HEK293 (cell line): ENCODE measurements at regions not wholly inside any gene's neighbourhood (a gene's known extent, or its start where the extent isn't known, plus 50 kb on each side); places are given as distances from the start of the nearest gene placed in this dataset.

ENCODE experiments used
- SCRT2 ChIP-seq: fragments of 450-650 bp; formaldehyde crosslinking; IDR thresholded peaks from 2 replicates; pipeline ENCODE4 v1.5.1; 2016; ENCODE audit warnings: missing biosample characterization, missing genetic modification characterization
- ZNF174 ChIP-seq: fragments of 450-650 bp; formaldehyde crosslinking; IDR thresholded peaks from 2 replicates; pipeline ENCODE4 v1.5.0; 2017; ENCODE audit warnings: missing biosample characterization, mild to moderate bottlenecking, missing genetic modification characterization
- ZNF175 ChIP-seq: fragments of 450-650 bp; formaldehyde crosslinking; IDR thresholded peaks from 2 replicates; pipeline ENCODE4 v1.5.1; 2016; ENCODE audit warnings: missing biosample characterization, missing genetic modification characterization
- ZNF223 ChIP-seq: fragments of 450-650 bp; formaldehyde crosslinking; IDR thresholded peaks from 2 replicates; pipeline ENCODE4 v1.5.1; 2016; ENCODE audit warnings: missing biosample characterization, missing genetic modification characterization
- ZNF24 ChIP-seq: fragments of 450-650 bp; formaldehyde crosslinking; IDR thresholded peaks from 2 replicates; pipeline ENCODE4 v1.5.1; 2016; ENCODE audit warnings: missing biosample characterization, missing genetic modification characterization
- ZNF501 ChIP-seq: fragments of 450-650 bp; formaldehyde crosslinking; IDR thresholded peaks from 2 replicates; pipeline ENCODE4 v1.5.1; 2016; ENCODE audit warnings: missing biosample characterization, missing genetic modification characterization
- ZNF555 ChIP-seq: fragments of 450-650 bp; formaldehyde crosslinking; conservative IDR thresholded peaks from 2 replicates; pipeline ENCODE4 v1.5.1; 2017; ENCODE audit warnings: missing biosample characterization, mild to moderate bottlenecking, missing genetic modification characterization, inconsistent platforms
- ZNF701 ChIP-seq: fragments of 450-650 bp; formaldehyde crosslinking; IDR thresholded peaks from 2 replicates; pipeline ENCODE4 v1.5.1; 2016; ENCODE audit warnings: missing biosample characterization, missing genetic modification characterization
- TF ChIP-seq, protein P1 (sequence below): fragments of 450-650 bp; formaldehyde crosslinking; IDR thresholded peaks from 2 replicates; pipeline ENCODE4 v1.5.1; 2016; ENCODE audit warnings: missing biosample characterization, missing genetic modification characterization
- TF ChIP-seq, protein P2 (sequence below): fragments of 450-650 bp; formaldehyde crosslinking; IDR thresholded peaks from 2 replicates; pipeline ENCODE4 v1.5.1; 2017; ENCODE audit warnings: missing biosample characterization, mild to moderate bottlenecking, missing genetic modification characterization, moderate library complexity
- TF ChIP-seq, protein P3 (sequence below): fragments of 450-650 bp; formaldehyde crosslinking; IDR thresholded peaks from 2 replicates; pipeline ENCODE4 v1.5.1; 2016; ENCODE audit warnings: missing biosample characterization, missing genetic modification characterization

DNA sequence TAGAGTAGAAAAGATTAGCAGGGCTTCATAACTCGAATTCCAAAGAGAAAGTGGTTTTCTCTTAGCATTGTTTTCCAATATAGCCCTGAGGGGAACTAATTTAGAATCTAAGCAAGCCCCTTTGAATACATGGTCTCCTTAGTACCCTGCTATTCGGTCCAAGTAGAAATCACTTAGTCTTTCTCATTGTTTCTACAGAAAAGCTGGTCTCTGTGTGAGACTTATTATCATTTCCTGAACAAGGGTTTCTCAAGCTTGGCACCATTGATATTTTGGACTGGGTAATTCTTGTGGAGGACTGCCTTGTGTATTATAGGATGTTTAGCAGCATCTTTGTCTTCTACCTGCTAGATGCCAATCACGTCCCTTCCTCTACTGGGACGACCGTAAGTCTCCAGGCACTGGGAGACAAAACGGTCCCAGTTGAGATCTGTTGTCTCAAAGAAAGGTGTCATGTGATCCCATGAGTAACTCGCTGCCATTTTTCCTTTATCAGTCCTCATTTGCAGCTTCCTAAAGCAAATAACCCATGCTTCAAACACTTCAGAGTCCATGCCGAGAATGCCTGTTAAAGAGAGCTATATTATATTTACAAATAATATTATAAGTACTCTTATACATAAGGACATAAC is 230.7 kb upstream of the SLCO3A1 start:
- TF ChIP-seq, protein P1, sequence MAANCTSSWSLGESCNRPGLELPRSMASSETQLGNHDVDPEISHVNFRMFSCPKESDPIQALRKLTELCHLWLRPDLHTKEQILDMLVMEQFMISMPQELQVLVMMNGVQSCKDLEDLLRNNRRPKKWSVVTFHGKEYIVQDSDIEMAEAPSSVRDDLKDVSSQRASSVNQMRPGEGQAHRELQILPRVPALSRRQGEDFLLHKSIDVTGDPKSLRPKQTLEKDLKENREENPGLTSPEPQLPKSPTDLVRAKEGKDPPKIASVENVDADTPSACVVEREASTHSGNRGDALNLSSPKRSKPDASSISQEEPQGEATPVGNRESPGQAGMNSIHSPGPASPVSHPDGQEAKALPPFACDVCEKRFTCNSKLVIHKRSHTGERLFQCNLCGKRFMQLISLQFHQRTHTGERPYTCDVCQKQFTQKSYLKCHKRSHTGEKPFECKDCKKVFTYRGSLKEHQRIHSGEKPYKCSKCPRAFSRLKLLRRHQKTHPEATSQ (tag by site-specific recombination), result no peak
- TF ChIP-seq SCRT2 (tag by site-specific recombination) (no peak), ZNF701 (tag by site-specific recombination) (no peak), ZNF174 (no peak), ZNF501 (tag by site-specific recombination) (no peak), ZNF175 (tag by site-specific recombination) (no peak), ZNF223 (tag by site-specific recombination) (no peak), ZNF555 (no peak), ZNF24 (tag by site-specific recombination) (no peak)
- TF ChIP-seq, protein P2, sequence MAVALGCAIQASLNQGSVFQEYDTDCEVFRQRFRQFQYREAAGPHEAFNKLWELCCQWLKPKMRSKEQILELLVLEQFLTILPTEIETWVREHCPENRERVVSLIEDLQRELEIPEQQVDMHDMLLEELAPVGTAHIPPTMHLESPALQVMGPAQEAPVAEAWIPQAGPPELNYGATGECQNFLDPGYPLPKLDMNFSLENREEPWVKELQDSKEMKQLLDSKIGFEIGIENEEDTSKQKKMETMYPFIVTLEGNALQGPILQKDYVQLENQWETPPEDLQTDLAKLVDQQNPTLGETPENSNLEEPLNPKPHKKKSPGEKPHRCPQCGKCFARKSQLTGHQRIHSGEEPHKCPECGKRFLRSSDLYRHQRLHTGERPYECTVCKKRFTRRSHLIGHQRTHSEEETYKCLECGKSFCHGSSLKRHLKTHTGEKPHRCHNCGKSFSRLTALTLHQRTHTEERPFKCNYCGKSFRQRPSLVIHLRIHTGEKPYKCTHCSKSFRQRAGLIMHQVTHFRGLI, result no peak
- TF ChIP-seq, protein P3, sequence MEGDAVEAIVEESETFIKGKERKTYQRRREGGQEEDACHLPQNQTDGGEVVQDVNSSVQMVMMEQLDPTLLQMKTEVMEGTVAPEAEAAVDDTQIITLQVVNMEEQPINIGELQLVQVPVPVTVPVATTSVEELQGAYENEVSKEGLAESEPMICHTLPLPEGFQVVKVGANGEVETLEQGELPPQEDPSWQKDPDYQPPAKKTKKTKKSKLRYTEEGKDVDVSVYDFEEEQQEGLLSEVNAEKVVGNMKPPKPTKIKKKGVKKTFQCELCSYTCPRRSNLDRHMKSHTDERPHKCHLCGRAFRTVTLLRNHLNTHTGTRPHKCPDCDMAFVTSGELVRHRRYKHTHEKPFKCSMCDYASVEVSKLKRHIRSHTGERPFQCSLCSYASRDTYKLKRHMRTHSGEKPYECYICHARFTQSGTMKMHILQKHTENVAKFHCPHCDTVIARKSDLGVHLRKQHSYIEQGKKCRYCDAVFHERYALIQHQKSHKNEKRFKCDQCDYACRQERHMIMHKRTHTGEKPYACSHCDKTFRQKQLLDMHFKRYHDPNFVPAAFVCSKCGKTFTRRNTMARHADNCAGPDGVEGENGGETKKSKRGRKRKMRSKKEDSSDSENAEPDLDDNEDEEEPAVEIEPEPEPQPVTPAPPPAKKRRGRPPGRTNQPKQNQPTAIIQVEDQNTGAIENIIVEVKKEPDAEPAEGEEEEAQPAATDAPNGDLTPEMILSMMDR (tag by site-specific recombination), result no peak
